GM21360 (cell line): ENCODE measurements at regions not wholly inside any gene's neighbourhood (a gene's known extent, or its start where the extent isn't known, plus 50 kb on each side); places are given as distances from the start of the nearest gene placed in this dataset.

Experiments
- ATAC-seq: cut with Tn5 transposase; IDR thresholded peaks from one replicate; pipeline ENCODE4 v1.9.1; 2021; ENCODE audit warnings: mild to moderate bottlenecking, moderate library complexity; ENCODE audit not compliant: unreplicated experiment

DNA sequence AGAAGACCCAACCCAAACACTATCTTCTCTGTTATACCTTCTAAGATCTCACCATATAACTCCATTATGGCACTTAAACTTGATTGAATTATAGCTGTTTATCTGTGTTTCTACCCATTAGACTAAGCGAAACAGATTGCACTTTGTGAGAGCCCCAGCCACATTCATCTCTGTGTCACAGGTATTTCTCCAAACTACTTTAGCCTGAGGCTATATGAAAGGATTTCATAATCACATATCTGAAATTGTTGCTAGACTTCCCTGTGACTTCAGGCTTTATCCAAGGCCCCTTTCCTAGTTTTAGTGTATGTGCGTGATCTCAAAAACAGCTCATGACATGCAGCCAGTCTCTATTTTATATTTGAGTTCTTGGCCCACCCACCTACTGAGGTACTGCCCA, 745.0 kb upstream of the ACVR2A start:
- no peak for ATAC-seq

DNA sequence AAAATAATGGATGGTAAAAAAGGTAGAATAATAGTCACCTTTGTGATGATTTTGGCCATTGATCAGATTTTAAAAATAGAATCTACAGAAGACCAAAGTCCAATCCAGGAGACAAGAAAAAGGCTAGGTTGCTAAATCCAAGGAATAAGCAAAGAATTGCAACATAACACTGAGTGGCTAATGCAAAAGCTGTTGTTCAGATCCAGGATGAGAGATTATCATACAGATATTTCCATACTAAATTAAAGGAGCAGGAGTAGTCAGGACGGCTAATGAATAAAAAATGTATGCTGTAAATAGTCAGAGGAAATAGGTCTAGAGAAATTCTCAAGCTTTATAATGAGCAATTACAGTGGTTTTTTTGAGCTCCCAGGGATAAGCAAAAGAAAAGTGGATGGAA, 745.9 kb upstream of the ACVR2A start:
- ATAC-seq, result no peak

DNA sequence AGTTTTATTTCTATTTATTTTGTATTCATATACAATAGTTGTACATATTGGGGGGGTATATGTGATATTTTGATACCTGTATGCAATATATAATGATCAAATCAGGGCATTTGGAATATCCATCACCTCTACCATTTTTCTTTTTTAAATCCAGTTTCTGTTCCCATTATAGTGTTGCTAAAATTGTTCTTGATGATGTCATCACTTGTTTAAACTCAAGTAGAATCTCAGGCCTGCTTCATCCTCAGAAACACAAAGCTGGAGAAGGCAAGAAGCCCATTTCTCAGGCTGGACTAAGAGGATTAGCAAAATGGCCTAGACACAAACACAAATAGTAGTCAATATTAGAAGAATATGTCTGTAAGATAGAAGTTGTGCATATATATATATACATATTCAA, 747.1 kb upstream of the ACVR2A start:
- ATAC-seq, result no peak

DNA sequence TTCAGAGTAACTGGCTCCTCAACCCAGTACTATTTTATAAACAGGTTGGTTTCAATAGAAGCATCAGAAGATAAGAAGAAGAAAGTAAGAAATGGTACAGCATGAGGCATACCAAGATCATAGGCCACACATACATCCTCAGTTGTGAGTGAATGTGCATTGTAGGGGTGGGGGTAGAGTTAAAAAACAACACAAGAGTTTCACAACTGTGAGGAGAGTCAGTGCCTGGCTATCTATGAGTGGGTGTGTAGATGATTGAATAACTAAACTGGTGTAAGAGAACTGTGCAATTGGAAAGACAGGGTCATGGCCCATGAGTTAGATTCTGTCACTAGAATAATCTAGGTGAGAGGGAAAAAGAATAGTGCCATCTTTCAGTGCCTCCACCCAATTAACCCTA, 748.2 kb upstream of the ACVR2A start:
- ATAC-seq, result no peak

- ATAC-seq, result no peak
Measured at GRCh38 chr2:147095376-147095775, 749.5 kb upstream of the ACVR2A start.

DNA sequence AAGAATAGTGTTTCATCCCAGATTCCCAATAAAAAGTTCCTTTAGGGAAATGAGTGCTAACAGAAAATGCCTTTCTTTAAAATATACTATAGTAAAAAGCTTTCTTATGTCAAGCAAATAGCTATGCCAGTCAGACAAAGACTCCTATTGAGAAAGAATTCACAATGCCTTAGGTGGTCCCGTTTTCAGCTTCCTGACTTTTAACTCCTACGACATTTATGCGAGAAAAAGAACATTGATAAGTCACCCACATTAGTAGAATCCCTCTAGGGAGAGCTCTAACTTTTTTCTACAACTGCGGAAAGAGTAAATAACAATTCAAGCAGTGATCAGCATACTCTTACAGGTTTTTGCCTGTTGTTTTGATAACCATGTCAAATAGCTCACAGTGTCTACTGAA, 750.8 kb upstream of the ACVR2A start:
- no peak for ATAC-seq

DNA sequence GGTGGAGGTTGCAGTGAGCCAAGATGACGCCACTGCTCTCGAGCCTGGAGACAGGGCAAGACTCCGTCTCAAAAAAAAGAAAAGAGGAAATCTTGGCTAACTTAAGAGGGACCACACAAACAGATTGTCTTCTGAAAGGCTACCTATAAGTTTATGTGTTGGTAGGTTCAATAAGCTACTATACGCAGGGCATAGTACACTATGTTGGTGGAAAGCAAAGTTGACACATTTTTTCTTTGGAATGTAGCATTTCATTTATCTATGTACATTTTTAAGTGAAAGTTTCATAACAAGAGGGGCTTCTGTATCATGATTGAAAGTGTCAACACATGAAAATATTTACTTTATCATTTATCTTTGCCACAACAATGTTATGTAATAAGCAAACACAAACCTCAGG, 752.6 kb upstream of the ACVR2A start:
- no peak for ATAC-seq

GRCh38 chr2:147091448-147091847, 753.4 kb upstream of the ACVR2A start:
- no peak for ATAC-seq

- no peak for ATAC-seq
Measured at GRCh38 chr2:147088871-147089270, 756.0 kb upstream of the ACVR2A start.

- no peak for ATAC-seq
Measured at GRCh38 chr2:147086715-147087114, 758.1 kb upstream of the ACVR2A start.

GRCh38 chr2:147083664-147084063, 761.2 kb upstream of the ACVR2A start:
- ATAC-seq, result no peak

DNA sequence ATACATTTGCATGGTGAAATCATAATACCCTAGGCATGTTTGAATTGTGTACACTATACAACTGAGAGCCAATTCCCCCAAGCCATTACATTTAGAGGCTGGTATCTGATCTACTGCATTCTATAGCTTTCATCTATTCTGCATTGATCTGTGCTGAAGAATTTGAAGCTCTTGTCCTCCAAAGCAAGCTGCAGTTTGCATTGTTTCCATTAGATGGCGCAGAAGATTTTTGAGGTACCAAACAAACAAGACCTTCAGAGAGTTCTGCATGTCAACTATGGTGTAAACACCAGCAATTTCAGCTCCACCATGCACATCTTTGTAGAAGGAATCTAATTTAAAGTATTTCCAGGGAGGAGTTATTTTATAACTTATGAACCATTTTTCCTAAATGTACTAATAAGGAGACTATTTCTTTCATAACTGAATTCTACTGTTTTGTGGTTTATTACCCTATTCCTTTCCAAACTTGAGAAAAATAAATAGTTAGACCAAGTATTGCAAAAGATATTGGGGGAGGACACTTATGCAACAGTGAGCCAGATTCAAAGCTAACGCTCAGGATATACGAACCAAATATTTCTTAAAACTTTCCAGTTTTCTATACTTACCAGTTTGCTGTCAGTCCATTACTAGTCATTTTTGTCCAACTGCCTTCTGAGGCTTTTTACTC, 761.8 kb upstream of the ACVR2A start:
- ATAC-seq, result peak; percentile 78

- ATAC-seq, result no peak
Measured at GRCh38 chr2:147081831-147082230, 763.0 kb upstream of the ACVR2A start.

DNA sequence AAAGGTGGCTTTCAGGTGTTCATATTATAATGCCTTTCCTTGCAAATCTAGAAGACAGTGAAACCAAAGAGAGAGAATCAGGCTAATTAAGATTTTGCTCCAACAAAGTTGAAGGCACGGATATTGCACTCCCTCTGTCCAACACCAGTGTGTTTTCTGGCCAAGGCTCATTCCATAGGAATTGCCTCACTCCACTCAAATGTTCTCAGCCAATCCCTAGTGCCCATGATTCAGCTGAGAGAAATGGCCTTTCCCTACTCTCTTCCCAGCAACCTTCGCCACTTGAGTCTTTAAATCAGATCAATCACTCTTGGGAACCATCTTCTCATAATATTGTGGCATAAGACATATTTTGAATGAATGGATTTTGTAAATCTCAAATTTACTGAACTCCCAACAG, 768.2 kb upstream of the ACVR2A start:
- no peak for ATAC-seq

DNA sequence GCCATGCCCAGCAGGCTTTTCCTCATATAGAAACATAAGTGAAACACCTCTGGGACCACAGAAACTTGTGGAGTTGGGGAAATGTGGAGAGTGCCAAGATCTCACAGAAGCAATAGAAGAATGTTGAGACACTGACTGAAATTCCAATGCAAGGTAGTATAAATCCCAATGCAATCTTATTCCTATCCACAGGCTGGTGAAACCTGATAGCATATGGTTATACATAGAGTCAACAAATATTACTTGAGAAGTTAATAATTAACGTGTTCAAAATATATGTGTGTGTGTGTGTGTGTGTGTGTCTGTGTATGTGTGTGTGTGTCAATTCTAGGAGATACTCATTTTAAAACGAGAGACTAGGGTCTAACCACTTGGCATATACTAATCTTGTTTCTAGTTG, 776.8 kb upstream of the ACVR2A start:
- ATAC-seq, result no peak

GRCh38 chr2:147067136-147067535, 777.7 kb upstream of the ACVR2A start:
- no peak for ATAC-seq

DNA sequence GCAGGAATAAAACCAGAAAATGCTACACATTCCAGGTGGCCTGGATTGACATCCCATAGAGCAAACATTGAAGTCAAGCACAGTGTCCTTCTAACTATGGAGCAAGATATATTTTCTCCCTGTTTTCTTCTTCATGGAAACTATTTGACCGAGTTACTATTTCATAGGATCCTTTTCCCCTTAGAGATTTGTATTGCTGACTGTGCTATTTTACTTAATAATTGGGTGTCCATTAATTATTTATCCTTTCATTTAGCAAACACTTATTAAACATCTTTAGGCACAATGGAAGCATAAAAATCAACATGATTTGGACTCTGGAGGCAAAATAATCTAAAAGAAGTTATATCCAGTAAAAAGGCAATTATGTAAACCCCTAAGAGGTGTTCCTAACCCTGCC, 782.8 kb upstream of the ACVR2A start:
- no peak for ATAC-seq

DNA sequence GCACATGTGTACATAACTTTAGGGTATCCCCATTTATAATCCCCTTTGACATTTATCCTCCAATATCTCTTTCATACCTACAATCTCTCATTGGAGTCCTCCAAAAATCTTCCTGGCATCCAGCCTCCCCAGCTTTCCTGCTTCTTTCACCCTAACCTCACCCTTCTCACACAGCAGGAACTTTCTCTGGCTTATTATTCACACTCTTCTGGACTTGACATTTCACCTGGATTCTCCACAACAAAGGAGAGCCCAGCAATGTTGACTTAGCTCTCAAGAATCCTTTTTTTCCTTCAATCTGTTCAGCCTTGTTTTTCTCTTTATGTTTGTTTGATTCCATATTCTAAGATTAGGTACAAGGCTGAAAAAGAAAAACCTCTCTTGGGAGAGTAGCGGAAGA, 783.6 kb upstream of the ACVR2A start:
- no peak for ATAC-seq

GRCh38 chr2:147057892-147058490, 786.8 kb upstream of the ACVR2A start:
- ATAC-seq, result no peak

DNA sequence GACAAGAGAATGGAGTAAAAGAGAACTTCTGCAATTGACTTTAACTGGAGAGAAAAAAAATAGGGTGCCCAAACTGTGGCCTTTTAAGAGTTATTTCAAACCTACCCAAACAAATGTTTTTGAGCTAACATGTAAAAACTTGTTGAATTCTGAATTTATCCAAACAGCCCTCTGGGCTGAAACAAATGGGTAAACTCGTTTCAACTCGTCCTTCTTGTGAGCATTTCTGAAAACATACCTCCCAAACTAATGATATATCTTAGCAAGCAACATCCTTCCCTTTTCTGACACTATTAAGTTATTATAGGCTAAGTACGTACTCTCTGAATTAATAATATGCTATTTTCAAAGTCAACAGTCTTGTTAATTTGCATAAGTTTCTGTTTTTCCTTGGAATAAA, 793.0 kb upstream of the ACVR2A start:
- ATAC-seq, result no peak

- no peak for ATAC-seq
Measured at GRCh38 chr2:147051248-147051647, 793.6 kb upstream of the ACVR2A start.

DNA sequence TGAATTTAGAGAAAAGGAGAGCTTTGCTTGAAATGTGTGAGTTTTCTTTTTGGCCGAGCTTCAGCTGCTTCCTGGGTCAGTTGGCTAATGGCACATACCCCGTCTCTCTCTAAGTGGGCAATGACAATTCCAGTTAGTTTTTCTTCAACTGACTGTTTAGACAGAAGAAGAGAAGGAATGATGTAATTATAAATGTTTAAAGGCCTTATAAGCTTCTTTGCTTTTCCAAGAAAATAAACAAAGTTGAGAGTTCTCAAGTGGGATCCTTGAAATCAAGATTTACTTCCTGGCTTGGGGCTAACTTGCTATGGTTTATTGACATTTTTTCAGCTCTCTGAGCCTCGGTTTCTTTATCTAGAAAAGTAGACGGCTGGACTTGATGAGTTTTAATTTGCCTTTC, 794.9 kb upstream of the ACVR2A start:
- no peak for ATAC-seq

DNA sequence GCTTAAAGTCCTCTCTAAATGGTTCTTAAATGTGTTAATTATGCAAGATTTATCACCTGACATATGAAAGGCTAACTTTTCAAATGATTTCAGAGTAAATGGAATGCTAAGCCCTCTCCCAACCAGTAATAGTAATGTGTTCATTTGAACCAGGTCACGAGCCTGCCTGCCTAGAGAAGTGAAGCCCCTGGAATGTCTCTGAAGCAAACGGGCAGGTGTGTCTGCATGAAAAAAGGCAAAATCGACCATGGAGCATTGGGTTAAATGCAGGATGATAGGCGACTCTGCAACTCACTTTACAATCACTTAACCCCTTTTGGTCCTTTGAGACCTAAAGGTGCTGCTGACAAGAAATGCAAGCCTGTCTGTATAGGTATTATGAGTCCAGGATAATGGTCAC, 798.4 kb upstream of the ACVR2A start:
- no peak for ATAC-seq
